ENCODE measurements at regions not wholly inside any gene's neighbourhood (a gene's known extent, or its start where the extent isn't known, plus 50 kb on each side); places are given as distances from the start of the nearest gene placed in this dataset.

GRCh38 chr10:10613656-10614244 lies 403.9 kb upstream of the CELF2 start:
- H3K27ac Mint-ChIP-seq, result no peak overlapping the region
- no peak overlapping the region for H3K4me3 Mint-ChIP-seq
- ATAC-seq (replicated peaks), result no peak
- H3K9me3 Mint-ChIP-seq, result no peaks in the 10 kb centered on the region
- H3K4me1 Mint-ChIP-seq, result no peaks in the 10 kb centered on the region
- no peaks in the 10 kb centered on the region for H3K36me3 Mint-ChIP-seq (ENCODE audit: low read depth)
- H3K27me3 Mint-ChIP-seq, result peaks cover 17% of the 10 kb centered on the region

- Mint-ChIP-seq H3K9me3 (no peaks in the 10 kb centered on the region), H3K27ac (no peak overlapping the region), H3K36me3 (ENCODE audit: low read depth) (no peaks in the 10 kb centered on the region), H3K4me1 (no peaks in the 10 kb centered on the region), H3K27me3 (peaks cover 11% of the 10 kb centered on the region), H3K4me3 (no peak overlapping the region)
- ATAC-seq (replicated peaks), result no peak
These were observed 400.0 kb upstream of the CELF2 start for GRCh38 chr10:10617686-10618085.

- no peaks in the 10 kb centered on the region for H3K36me3 Mint-ChIP-seq (ENCODE audit: low read depth)
- ATAC-seq (replicated peaks), result no peak
- no peak overlapping the region for H3K4me3 Mint-ChIP-seq
- no peaks in the 10 kb centered on the region for H3K9me3 Mint-ChIP-seq
- H3K27ac Mint-ChIP-seq, result no peak overlapping the region
- H3K4me1 Mint-ChIP-seq, result no peaks in the 10 kb centered on the region
- peaks cover 11% of the 10 kb centered on the region for H3K27me3 Mint-ChIP-seq
These were observed 399.5 kb upstream of the CELF2 start for GRCh38 chr10:10618139-10618538.

- no peaks in the 10 kb centered on the region for H3K9me3 Mint-ChIP-seq
- H3K27ac Mint-ChIP-seq, result no peak overlapping the region
- H3K4me3 Mint-ChIP-seq, result no peak overlapping the region
- no peaks in the 10 kb centered on the region for H3K4me1 Mint-ChIP-seq
- no peak for ATAC-seq (replicated peaks)
- no peaks in the 10 kb centered on the region for H3K36me3 Mint-ChIP-seq (ENCODE audit: low read depth)
- no peaks in the 10 kb centered on the region for H3K27me3 Mint-ChIP-seq
These were observed 393.6 kb upstream of the CELF2 start for GRCh38 chr10:10623958-10624566.

- Mint-ChIP-seq H3K27me3 (no peaks in the 10 kb centered on the region), H3K9me3 (no peaks in the 10 kb centered on the region), H3K4me1 (no peaks in the 10 kb centered on the region), H3K27ac (no peak overlapping the region), H3K4me3 (no peak overlapping the region), H3K36me3 (ENCODE audit: low read depth) (no peaks in the 10 kb centered on the region)
- ATAC-seq (replicated peaks), result no peak
These were observed 393.1 kb upstream of the CELF2 start for GRCh38 chr10:10624567-10624962.

- H3K27ac Mint-ChIP-seq, result no peak overlapping the region
- no peaks in the 10 kb centered on the region for H3K36me3 Mint-ChIP-seq (ENCODE audit: low read depth)
- H3K4me3 Mint-ChIP-seq, result no peak overlapping the region
- peaks cover 7% of the 10 kb centered on the region for H3K27me3 Mint-ChIP-seq
- no peaks in the 10 kb centered on the region for H3K4me1 Mint-ChIP-seq
- no peak for ATAC-seq (replicated peaks)
- H3K9me3 Mint-ChIP-seq, result no peaks in the 10 kb centered on the region
These were observed 392.2 kb upstream of the CELF2 start for GRCh38 chr10:10625491-10625890.

GRCh38 chr10:10626734-10627133 lies 390.9 kb upstream of the CELF2 start:
- Mint-ChIP-seq H3K27me3 (peaks cover 13% of the 10 kb centered on the region), H3K27ac (no peak overlapping the region), H3K4me1 (no peaks in the 10 kb centered on the region), H3K9me3 (no peaks in the 10 kb centered on the region), H3K4me3 (no peak overlapping the region), H3K36me3 (ENCODE audit: low read depth) (no peaks in the 10 kb centered on the region)
- no peak for ATAC-seq (replicated peaks)

- H3K27ac Mint-ChIP-seq, result no peak overlapping the region
- ATAC-seq (replicated peaks), result no peak
- no peaks in the 10 kb centered on the region for H3K9me3 Mint-ChIP-seq
- no peaks in the 10 kb centered on the region for H3K4me1 Mint-ChIP-seq
- peaks cover 13% of the 10 kb centered on the region for H3K27me3 Mint-ChIP-seq
- no peaks in the 10 kb centered on the region for H3K36me3 Mint-ChIP-seq (ENCODE audit: low read depth)
- H3K4me3 Mint-ChIP-seq, result no peak overlapping the region
These were observed 390.3 kb upstream of the CELF2 start for GRCh38 chr10:10627414-10627813.

GRCh38 chr10:10629512-10629911 lies 388.2 kb upstream of the CELF2 start:
- no peak overlapping the region for H3K4me3 Mint-ChIP-seq
- no peak for ATAC-seq (replicated peaks)

GRCh38 chr10:10630281-10630680 lies 387.4 kb upstream of the CELF2 start:
- Mint-ChIP-seq H3K4me3 (no peak overlapping the region), H3K4me1 (no peaks in the 10 kb centered on the region), H3K27ac (no peak overlapping the region), H3K36me3 (ENCODE audit: low read depth) (no peaks in the 10 kb centered on the region), H3K27me3 (peaks cover 13% of the 10 kb centered on the region), H3K9me3 (no peaks in the 10 kb centered on the region)
- ATAC-seq (replicated peaks), result no peak

More at GRCh38 chr10:10629512-10629911, 388.2 kb upstream of the CELF2 start:
- Mint-ChIP-seq H3K36me3 (ENCODE audit: low read depth) (no peaks in the 10 kb centered on the region), H3K9me3 (no peaks in the 10 kb centered on the region), H3K4me1 (no peaks in the 10 kb centered on the region), H3K27ac (no peak overlapping the region), H3K27me3 (peaks cover 13% of the 10 kb centered on the region)

GRCh38 chr10:10630782-10631181 lies 386.9 kb upstream of the CELF2 start:
- no peaks in the 10 kb centered on the region for H3K4me1 Mint-ChIP-seq
- H3K36me3 Mint-ChIP-seq (ENCODE audit: low read depth), result no peaks in the 10 kb centered on the region
- H3K4me3 Mint-ChIP-seq, result no peak overlapping the region
- H3K27ac Mint-ChIP-seq, result no peak overlapping the region
- H3K9me3 Mint-ChIP-seq, result no peaks in the 10 kb centered on the region
- peaks cover 13% of the 10 kb centered on the region for H3K27me3 Mint-ChIP-seq
- ATAC-seq (replicated peaks), result no peak

GRCh38 chr10:10642189-10642588 lies 375.5 kb upstream of the CELF2 start:
- no peaks in the 10 kb centered on the region for H3K9me3 Mint-ChIP-seq

GRCh38 chr10:10642751-10643150 lies 374.9 kb upstream of the CELF2 start:
- H3K9me3 Mint-ChIP-seq, result no peaks in the 10 kb centered on the region
- H3K4me3 Mint-ChIP-seq, result no peak overlapping the region

More at GRCh38 chr10:10642189-10642588, 375.5 kb upstream of the CELF2 start:
- no peak for ATAC-seq (replicated peaks)
- Mint-ChIP-seq H3K4me1 (no peaks in the 10 kb centered on the region), H3K4me3 (no peak overlapping the region), H3K36me3 (ENCODE audit: low read depth) (no peaks in the 10 kb centered on the region), H3K27me3 (peaks cover 17% of the 10 kb centered on the region), H3K27ac (no peak overlapping the region)

GRCh38 chr10:10644008-10644646 lies 373.5 kb upstream of the CELF2 start:
- H3K36me3 Mint-ChIP-seq (ENCODE audit: low read depth), result no peaks in the 10 kb centered on the region
- no peaks in the 10 kb centered on the region for H3K4me1 Mint-ChIP-seq
- no peak overlapping the region for H3K4me3 Mint-ChIP-seq
- H3K27me3 Mint-ChIP-seq, result peaks cover 22% of the 10 kb centered on the region
- H3K9me3 Mint-ChIP-seq, result no peaks in the 10 kb centered on the region
- no peak overlapping the region for H3K27ac Mint-ChIP-seq
- ATAC-seq (replicated peaks), result no peak

More at GRCh38 chr10:10642751-10643150, 374.9 kb upstream of the CELF2 start:
- ATAC-seq (replicated peaks), result no peak
- Mint-ChIP-seq H3K27me3 (peaks cover 14% of the 10 kb centered on the region), H3K4me1 (no peaks in the 10 kb centered on the region), H3K36me3 (ENCODE audit: low read depth) (no peaks in the 10 kb centered on the region), H3K27ac (no peak overlapping the region)

- peaks cover 25% of the 10 kb centered on the region for H3K27me3 Mint-ChIP-seq
- no peak for ATAC-seq (replicated peaks)
- H3K4me3 Mint-ChIP-seq, result no peak overlapping the region
- H3K4me1 Mint-ChIP-seq, result no peaks in the 10 kb centered on the region
- H3K27ac Mint-ChIP-seq, result no peak overlapping the region
- H3K36me3 Mint-ChIP-seq (ENCODE audit: low read depth), result no peaks in the 10 kb centered on the region
- H3K9me3 Mint-ChIP-seq, result no peaks in the 10 kb centered on the region
These were observed 372.8 kb upstream of the CELF2 start for GRCh38 chr10:10644676-10645385.

Measured in activated T-helper 17 cell treated with anti-CD3 and anti-CD28 coated beads, Interleukin-2, amount 50 U/mL, for 72 hours (primary cell).